ENCODE measurements at regions not wholly inside any gene's neighbourhood (a gene's known extent, or its start where the extent isn't known, plus 50 kb on each side); places are given as distances from the start of the nearest gene placed in this dataset.

- DNase-seq (ENCODE audit: extremely low spot score in 2 of 2): no peak
- Histone ChIP-seq H3K4me1 (no peaks in the 10 kb centered on the region), H3K27me3 (no peaks in the 10 kb centered on the region), H3K4me3 (no peak overlapping the region), H3K27ac (no peak overlapping the region), H3K9me3 (no peaks in the 10 kb centered on the region), H3K36me3 (no peaks in the 10 kb centered on the region)
- TF ChIP-seq POLR2AphosphoS5 (IDR thresholded peaks at IDR 0.05; ENCODE audit: insufficient read depth in 1 of 2, low read depth in 1 of 2) (no peak), POLR2A (IDR thresholded peaks at IDR 0.05) (no peak), CTCF (IDR thresholded peaks at IDR 0.05) (no peak)
- intact Hi-C loops (cut with DNase I): no loop called here
Measured at GRCh38 chrX:137305404-137305803, 260.5 kb upstream of the ZIC3 start.

GRCh38 chrX:137297167-137297566, 263.4 kb upstream of the GPR101 start:
- TF ChIP-seq POLR2AphosphoS5 (IDR thresholded peaks at IDR 0.05; ENCODE audit: insufficient read depth in 1 of 2, low read depth in 1 of 2) (no peak), CTCF (IDR thresholded peaks at IDR 0.05) (no peak), POLR2A (IDR thresholded peaks at IDR 0.05) (no peak)
- intact Hi-C loops (cut with DNase I): no loop called here
- no peak overlapping the region for H3K4me3 ChIP-seq
- no peak for DNase-seq (ENCODE audit: extremely low spot score in 2 of 2)
- no peaks in the 10 kb centered on the region for H3K9me3 ChIP-seq
- no peaks in the 10 kb centered on the region for H3K27me3 ChIP-seq
- H3K36me3 ChIP-seq: no peaks in the 10 kb centered on the region
- no peak overlapping the region for H3K27ac ChIP-seq
- no peaks in the 10 kb centered on the region for H3K4me1 ChIP-seq

- intact Hi-C loops (cut with DNase I): no loop called here
Measured at GRCh38 chrX:137290011-137290410, 256.2 kb upstream of the GPR101 start.

GRCh38 chrX:137287191-137287590, 253.4 kb upstream of the GPR101 start:
- Histone ChIP-seq H3K4me3 (no peak overlapping the region), H3K4me1 (no peaks in the 10 kb centered on the region), H3K9me3 (no peaks in the 10 kb centered on the region), H3K36me3 (no peaks in the 10 kb centered on the region), H3K27me3 (no peaks in the 10 kb centered on the region), H3K27ac (no peak overlapping the region)
- DNase-seq (ENCODE audit: extremely low spot score in 2 of 2): no peak
- TF ChIP-seq POLR2AphosphoS5 (IDR thresholded peaks at IDR 0.05; ENCODE audit: insufficient read depth in 1 of 2, low read depth in 1 of 2) (no peak), POLR2A (IDR thresholded peaks at IDR 0.05) (no peak), CTCF (IDR thresholded peaks at IDR 0.05) (no peak)
- intact Hi-C loops (cut with DNase I): no loop called here

More at GRCh38 chrX:137290011-137290410, 256.2 kb upstream of the GPR101 start:
- TF ChIP-seq POLR2AphosphoS5 (IDR thresholded peaks at IDR 0.05; ENCODE audit: insufficient read depth in 1 of 2, low read depth in 1 of 2) (no peak), POLR2A (IDR thresholded peaks at IDR 0.05) (no peak), CTCF (IDR thresholded peaks at IDR 0.05) (no peak)
- Histone ChIP-seq H3K9me3 (no peaks in the 10 kb centered on the region), H3K4me3 (no peak overlapping the region), H3K36me3 (no peaks in the 10 kb centered on the region), H3K27ac (no peak overlapping the region), H3K4me1 (no peaks in the 10 kb centered on the region), H3K27me3 (no peaks in the 10 kb centered on the region)
- no peak for DNase-seq (ENCODE audit: extremely low spot score in 2 of 2)

- Histone ChIP-seq H3K27me3 (no peaks in the 10 kb centered on the region), H3K4me3 (no peak overlapping the region), H3K9me3 (no peaks in the 10 kb centered on the region), H3K27ac (no peak overlapping the region), H3K4me1 (no peaks in the 10 kb centered on the region), H3K36me3 (no peaks in the 10 kb centered on the region)
- no peak for DNase-seq (ENCODE audit: extremely low spot score in 2 of 2)
- intact Hi-C loops (cut with DNase I): no loop called here
- TF ChIP-seq POLR2AphosphoS5 (IDR thresholded peaks at IDR 0.05; ENCODE audit: insufficient read depth in 1 of 2, low read depth in 1 of 2) (no peak), CTCF (IDR thresholded peaks at IDR 0.05) (no peak), POLR2A (IDR thresholded peaks at IDR 0.05) (no peak)
Measured at GRCh38 chrX:137286423-137286822, 252.6 kb upstream of the GPR101 start.
